SK-N-SH (cell line): ENCODE measurements at regions not wholly inside any gene's neighbourhood (a gene's known extent, or its start where the extent isn't known, plus 50 kb on each side); places are given as distances from the start of the nearest gene placed in this dataset.

Source experiments
- CTCF ChIA-PET: fragments of 300-600, 350-600 bp; formaldehyde crosslinking; extraction: SDS; loops from one replicate; lab custom pipeline; 2021; lab: Yijun Ruan, JAX
- POLR2A ChIA-PET: fragments of 350-600 bp; sonication (Branson Sonifier 250); formaldehyde crosslinking; extraction: SDS; loops from one replicate; lab custom pipeline; 2020; ENCODE audit warnings: antibody characterized with exemption, inconsistent platforms; lab: Yijun Ruan, JAX
- DNase-seq: peaks from one replicate; pipeline ENCODE4 v3.0.0; 2012
- H2AFZ ChIP-seq: fragments of 200-600 bp; sonication (generic); 2 replicates; pipeline ENCODE4 v1.8.1; 2016; ENCODE audit warnings: antibody characterized with exemption, mild to moderate bottlenecking, low read depth
- H3F3A ChIP-seq: fragments of 200-600 bp; sonication (generic); replicated peaks from 2 replicates; pipeline ENCODE3; 2016; ENCODE audit warnings: antibody characterized with exemption, mild to moderate bottlenecking; ENCODE audit not compliant: insufficient read depth
- H3K27ac ChIP-seq, 2 experiments: fragments of 200-500 bp in 1 of 2; fragments of 200-600 bp in 1 of 2; sonication (Bioruptor generic) in 1 of 2; sonication (generic), shearing (Covaris generic) in 1 of 2; 2 replicates each; pipeline versions ENCODE4 v1.5.1 to v1.6.1; 2014 to 2016; ENCODE audit warnings: low read depth in 2 of 2, inconsistent platforms in 1 of 2, low read length in 1 of 2, mild to moderate bottlenecking in 1 of 2, mixed read lengths in 1 of 2
- H3K27me3 ChIP-seq: fragments of 200-600 bp; sonication (generic), shearing (Covaris generic); 2 replicates; pipeline ENCODE4 v1.6.1; 2016; ENCODE audit warnings: mixed run types; ENCODE audit not compliant: insufficient read depth
- H3K36me3 ChIP-seq, 2 experiments: fragments of 200-500 bp in 1 of 2; fragments of 200-600 bp in 1 of 2; sonication (Bioruptor generic) in 1 of 2; sonication (generic) in 1 of 2; replicated peaks in 1 of 2; 2 replicates each; pipeline versions ENCODE3 to v1.5.1; 2014 to 2016; ENCODE audit warnings: low read length in 1 of 2, mild to moderate bottlenecking in 1 of 2; ENCODE audit not compliant: insufficient read depth in 2 of 2, control insufficient read depth in 1 of 2
- H3K4me1 ChIP-seq, 2 experiments: fragments of 200-500 bp in 1 of 2; fragments of 200-600 bp in 1 of 2; sonication (Bioruptor generic) in 1 of 2; sonication (generic), shearing (Covaris generic) in 1 of 2; 2 replicates each; pipeline versions ENCODE4 v1.5.1 to v1.6.1; 2014 to 2016; ENCODE audit warnings: low read depth in 1 of 2, low read length in 1 of 2, mixed run types in 1 of 2; ENCODE audit not compliant: insufficient read depth in 2 of 2, control insufficient read depth in 1 of 2
- H3K4me2 ChIP-seq: fragments of 200-600 bp; sonication (generic), shearing (Covaris generic); 2 replicates; pipeline ENCODE4 v1.6.1; 2017; ENCODE audit warnings: mixed run types
- H3K4me3 ChIP-seq, 2 experiments: fragments of 200-500 bp in 1 of 2; fragments of 200-600 bp in 1 of 2; sonication (Bioruptor generic) in 1 of 2; sonication (generic), shearing (Covaris generic) in 1 of 2; 2 replicates each; pipeline versions ENCODE4 v1.5.1 to v1.8.1; 2014 to 2016; ENCODE audit warnings: low read depth in 2 of 2, inconsistent platforms in 1 of 2, low read length in 1 of 2, mild to moderate bottlenecking in 1 of 2, mixed read lengths in 1 of 2, moderate library complexity in 1 of 2
- H3K79me2 ChIP-seq: fragments of 200-600 bp; sonication (generic); 2 replicates; pipeline ENCODE4 v1.8.1; 2017; ENCODE audit warnings: mild to moderate bottlenecking; ENCODE audit not compliant: insufficient read depth
- H3K9ac ChIP-seq: fragments of 200-600 bp; sonication (generic); 2 replicates; pipeline ENCODE4 v1.6.1; 2017; ENCODE audit warnings: mixed run types
- H3K9me2 ChIP-seq: fragments of 200-600 bp; sonication (generic); 2 replicates; pipeline ENCODE4 v1.6.1; 2017; ENCODE audit warnings: mixed run types
- H3K9me3 ChIP-seq: fragments of 200-600 bp; sonication (generic); 2 replicates; pipeline ENCODE4 v1.6.1; 2017; ENCODE audit warnings: mixed run types, mild to moderate bottlenecking, moderate library complexity
- H4K20me1 ChIP-seq: fragments of 200-600 bp; sonication (generic); 2 replicates; pipeline ENCODE4 v1.6.1; 2017; ENCODE audit warnings: mild to moderate bottlenecking, mixed run types; ENCODE audit not compliant: insufficient read depth
- CHD2 ChIP-seq: fragments of 150-350 bp; IDR thresholded peaks from 2 replicates; pipeline ENCODE4 v1.6.1; 2018; ENCODE audit warnings: low read length; ENCODE audit not compliant: partially characterized antibody
- EZH2phosphoT487 ChIP-seq: fragments of 200-600 bp; sonication (generic); IDR thresholded peaks from 2 replicates; pipeline ENCODE4 v1.6.1; 2017; ENCODE audit warnings: low read depth, mixed run types, mild to moderate bottlenecking, antibody characterized with exemption, moderate library complexity, borderline replicate concordance
- IRF3 ChIP-seq: fragments of 150-350 bp; IDR thresholded peaks from 2 replicates; pipeline ENCODE4 v1.6.1; 2016; ENCODE audit warnings: mild to moderate bottlenecking, low read depth, low read length
- MAX ChIP-seq: IDR thresholded peaks from 2 replicates; pipeline ENCODE4 v1.4.0; 2012; ENCODE audit warnings: low read depth
- MXI1 ChIP-seq: IDR thresholded peaks from 2 replicates; pipeline ENCODE4 v1.6.1; 2012; ENCODE audit warnings: mild to moderate bottlenecking, low read depth, low read length, improper control_type of control experiment
- NFIC ChIP-seq: IDR thresholded peaks from 2 replicates; pipeline ENCODE4 v1.4.0; 2012; ENCODE audit warnings: borderline replicate concordance
- POLR2AphosphoS5 ChIP-seq: IDR thresholded peaks from 2 replicates; pipeline ENCODE4 v1.6.1; 2012; ENCODE audit warnings: low read depth, low read length
- RAD21 ChIP-seq: IDR thresholded peaks from 2 replicates; pipeline ENCODE4 v1.6.1; 2012; ENCODE audit warnings: mild to moderate bottlenecking, low read length
- REST ChIP-seq: IDR thresholded peaks from 2 replicates; pipeline ENCODE4 v1.6.1; 2012; ENCODE audit warnings: mild to moderate bottlenecking, low read depth, low read length, moderate library complexity
- SMC3 ChIP-seq: IDR thresholded peaks from 2 replicates; pipeline ENCODE4 v1.6.1; 2012; ENCODE audit warnings: low read depth, low read length, improper control_type of control experiment
- TAF1 ChIP-seq: IDR thresholded peaks from 2 replicates; pipeline ENCODE4 v1.6.1; 2012; ENCODE audit warnings: low read depth, mild to moderate bottlenecking, low read length, moderate library complexity, borderline replicate concordance
- USF2 ChIP-seq: fragments of 150-350 bp; IDR thresholded peaks from 2 replicates; pipeline ENCODE4 v1.6.1; 2017; ENCODE audit warnings: antibody characterized with exemption, low read length, low read depth, borderline replicate concordance
- WGBS: methylation state at CpG from one replicate; pipeline ENCODE4 v1.1.6; 2017; ENCODE audit warnings: low lambda C conversion rate; 5-methylcytosine and 5-hydroxymethylcytosine counted together

GRCh38 chr4:130068072-130068471 lies 972.1 kb downstream of the C4orf33 start (continued):
- TF ChIP-seq REST, result no peak
- TF ChIP-seq MAX, result no peak
- no peak for TF ChIP-seq CHD2
- no peak for TF ChIP-seq MXI1
- TF ChIP-seq RAD21, result no peak
- no peak for TF ChIP-seq IRF3

- no peaks in the 10 kb centered on the region for H3K79me2 ChIP-seq
- no peaks in the 10 kb centered on the region for H3F3A ChIP-seq
- no peak overlapping the region for H3K4me2 ChIP-seq
- no peaks in the 10 kb centered on the region for H3K9me2 ChIP-seq
- POLR2A ChIA-PET, result no interaction called here
- no peaks in the 10 kb centered on the region for H4K20me1 ChIP-seq
- 0 out of 4 replicates have a peak, but pooled peaks cover 0 to 2% of the 10 kb centered on the region in 2 experiments for H3K4me1 ChIP-seq
- H3K9me3 ChIP-seq, result no peaks in the 10 kb centered on the region
- H2AFZ ChIP-seq, result no peak overlapping the region
- no peak overlapping the region for H3K27ac ChIP-seq
- DNase-seq, result no peak
- H3K9ac ChIP-seq, result no peak overlapping the region
- 0% methylated on average over 2 of the region's 2 CpGs for whole genome bisulfite sequencing
- TF ChIP-seq POLR2AphosphoS5 (no peak), MAX (no peak), EZH2phosphoT487 (no peak)
- H3K4me3 ChIP-seq, result no peak overlapping the region
- no peaks in the 10 kb centered on the region for H3K36me3 ChIP-seq
- no peaks in the 10 kb centered on the region for H3K27me3 ChIP-seq
- CTCF ChIA-PET, result interaction anchor here (0.7 kb wide), 1 partner anchor 349 kb away, joined by 3 read pairs; no protein-coding TSS in a partner anchor
Measured at GRCh38 chr4:130071746-130072145, 975.8 kb downstream of the C4orf33 start.

GRCh38 chr4:130073145-130073790 lies 977.3 kb downstream of the C4orf33 start:
- ChIA-PET POLR2A (no interaction called here), CTCF (no interaction called here)
- Histone ChIP-seq H3K4me3 (no peak overlapping the region), H3F3A (peaks cover 9% of the 10 kb centered on the region), H4K20me1 (no peaks in the 10 kb centered on the region), H3K4me2 (no peak overlapping the region), H3K9me2 (no peaks in the 10 kb centered on the region), H3K36me3 (no peaks in the 10 kb centered on the region), H3K9me3 (no peaks in the 10 kb centered on the region), H3K4me1 (0 out of 4 replicates have a peak, but pooled peaks cover 0 to 4% of the 10 kb centered on the region in 2 experiments), H3K79me2 (no peaks in the 10 kb centered on the region), H3K9ac (no peak overlapping the region), H2AFZ (no peak overlapping the region), H3K27ac (no peak overlapping the region), H3K27me3 (no peaks in the 10 kb centered on the region)
- TF ChIP-seq TAF1 (no peak), USF2 (no peak), NFIC (no peak), SMC3 (no peak)
- WGBS, result 0% methylated on average over 3 of the region's 3 CpGs
- DNase-seq, result no peak
